GM04503 (cell line): ENCODE measurements at regions not wholly inside any gene's neighbourhood (a gene's known extent, or its start where the extent isn't known, plus 50 kb on each side); places are given as distances from the start of the nearest gene placed in this dataset.

ENCODE experiments used
- DNase-seq: peaks from one replicate; pipeline ENCODE4 v3.0.0-alpha.2; 2012; ENCODE audit warnings: low read depth

- no peak for DNase-seq
Measured at GRCh38 chr2:10201201-10201600, 78.7 kb downstream of the RRM2 start.

GRCh38 chr2:10202131-10202665 is 79.7 kb downstream of the RRM2 start:
- DNase-seq: no peak

GRCh38 chr2:10204326-10205161 is 82.0 kb downstream of the RRM2 start:
- no peak for DNase-seq

GRCh38 chr2:10205162-10205475 is 82.6 kb downstream of the RRM2 start:
- no peak for DNase-seq

- no peak for DNase-seq
Measured at GRCh38 chr2:10208736-10209135, 86.2 kb downstream of the RRM2 start.

GRCh38 chr2:10209406-10209935 is 86.9 kb downstream of the RRM2 start:
- DNase-seq: no peak

GRCh38 chr2:10210336-10210735 is 87.8 kb downstream of the RRM2 start:
- DNase-seq: no peak

- DNase-seq: no peak
Measured at GRCh38 chr2:10211844-10212422, 89.4 kb downstream of the RRM2 start.

- DNase-seq: no peak
Measured at GRCh38 chr2:10212827-10213226, 89.9 kb upstream of the HPCAL1 start.

GRCh38 chr2:10214179-10214578 is 88.5 kb upstream of the HPCAL1 start:
- DNase-seq: no peak

- DNase-seq: no peak
Measured at GRCh38 chr2:10215393-10215935, 87.2 kb upstream of the HPCAL1 start.

GRCh38 chr2:10216677-10217488 is 85.8 kb upstream of the HPCAL1 start:
- no peak for DNase-seq

- no peak for DNase-seq
Measured at GRCh38 chr2:10217489-10218435, 84.9 kb upstream of the HPCAL1 start.

- no peak for DNase-seq
Measured at GRCh38 chr2:10220045-10220901, 82.4 kb upstream of the HPCAL1 start.

- peak; percentile 45 for DNase-seq
Measured at GRCh38 chr2:10220902-10221391, 81.8 kb upstream of the HPCAL1 start.

- DNase-seq: no peak
Measured at GRCh38 chr2:10221443-10221842, 81.3 kb upstream of the HPCAL1 start.

- no peak for DNase-seq
Measured at GRCh38 chr2:10221976-10222870, 80.5 kb upstream of the HPCAL1 start.

GRCh38 chr2:10223471-10223870 is 79.2 kb upstream of the HPCAL1 start:
- DNase-seq: no peak
